Stimulated activated CD4-positive, alpha-beta T cell treated with anti-CD3 and anti-CD28 coated beads, Interleukin-1b, Interleukin-23, amount 100 ng/mL, for 4 hours (primary cell): ENCODE measurements at regions not wholly inside any gene's neighbourhood (a gene's known extent, or its start where the extent isn't known, plus 50 kb on each side); places are given as distances from the start of the nearest gene placed in this dataset.
"Not testable (repeated sequence)": the region's sequence is repeated elsewhere in the genome, so short reads cannot be mapped to it uniquely, and the experiment has no call there.

Experiments
- DNase-seq, 2 donors: peaks; one replicate each; pipeline ENCODE4 v3.0.0-alpha.2; 2020; ENCODE audit warnings: low read depth in 2 of 2

DNA sequence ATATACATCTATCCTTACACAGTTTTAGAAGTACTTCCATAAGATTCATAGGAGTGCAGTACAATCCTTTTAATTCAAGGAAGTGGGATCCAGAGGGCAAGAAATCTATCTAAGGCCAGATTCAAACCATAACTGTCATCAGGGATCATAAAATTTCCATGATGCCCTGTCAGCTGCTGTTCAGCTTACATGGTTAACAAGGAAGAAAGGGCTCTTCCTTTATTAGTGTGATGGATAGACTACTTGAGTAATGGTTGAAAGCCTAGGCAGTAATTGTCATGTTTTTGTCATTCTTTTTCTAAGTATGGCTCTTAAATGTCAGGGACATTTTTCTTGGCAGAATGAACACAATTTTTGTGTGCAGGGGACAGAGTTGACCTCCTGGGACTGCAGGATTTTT is 159.8 kb upstream of the CXCL13 start:
- DNase-seq = no peak

DNA sequence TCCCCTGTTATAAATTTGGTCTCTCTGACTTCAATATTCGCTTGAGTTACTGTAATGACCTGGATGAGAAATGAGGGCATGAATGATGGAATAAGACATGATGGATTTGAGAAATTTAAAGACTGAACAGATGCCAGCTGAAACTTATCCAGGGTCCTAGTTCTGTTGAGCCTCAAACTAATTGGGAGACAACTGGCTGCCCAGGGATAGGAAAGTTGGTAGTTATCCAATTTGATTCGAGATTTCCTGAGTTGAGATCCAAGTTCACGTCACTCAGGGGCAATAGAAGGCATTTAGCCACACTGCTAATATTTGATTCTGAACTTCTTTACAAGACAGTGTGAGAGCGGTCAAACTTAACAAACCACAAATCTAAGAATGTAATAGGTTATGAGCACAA is 159.0 kb upstream of the CXCL13 start:
- no peak for DNase-seq

- no peak for DNase-seq
These were observed 156.4 kb upstream of the CXCL13 start for GRCh38 chr4:77449171-77449570.

DNA sequence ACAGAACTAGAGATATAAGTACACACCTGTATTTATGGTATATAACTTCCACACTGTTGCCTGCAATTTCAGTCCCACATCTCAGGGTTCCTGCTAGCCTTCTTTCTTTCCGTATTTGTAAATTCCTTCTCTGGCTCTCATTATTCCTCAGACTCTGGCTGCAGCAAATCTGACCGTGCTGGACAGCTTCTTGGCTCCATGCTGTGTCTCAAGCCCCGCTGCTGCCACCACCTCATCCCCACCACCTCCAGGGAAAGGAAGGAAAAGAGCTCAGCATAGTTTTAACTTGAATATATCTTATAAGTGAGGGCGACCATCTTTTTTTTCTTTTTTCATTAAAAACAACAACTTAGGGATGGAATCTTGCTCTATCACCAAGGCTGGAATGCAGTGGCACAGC is 155.6 kb upstream of the CXCL13 start:
- no peak for DNase-seq

GRCh38 chr4:77451530-77451929 is 154.1 kb upstream of the CXCL13 start:
- no peak for DNase-seq

DNA sequence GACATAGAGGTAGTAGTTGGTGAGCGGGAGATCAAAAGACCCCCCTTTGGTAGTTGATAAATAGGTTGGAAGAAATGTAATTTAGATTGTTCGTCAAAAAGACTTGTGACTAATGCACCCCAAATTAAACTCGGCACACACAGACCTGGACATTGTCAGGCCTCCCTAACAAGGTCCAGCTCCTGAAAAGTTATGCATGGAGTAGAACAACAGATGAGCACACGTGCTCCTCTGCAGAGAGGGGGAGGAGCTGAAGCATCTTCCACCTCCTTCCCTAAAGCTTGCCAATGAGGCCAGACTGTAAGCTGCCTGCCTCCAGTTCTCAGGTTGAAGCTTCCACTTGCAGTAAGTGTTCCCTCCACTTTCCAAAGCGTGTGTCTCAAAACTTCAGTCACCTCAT is 153.5 kb upstream of the CXCL13 start:
- DNase-seq = not testable (repeated sequence)

DNA sequence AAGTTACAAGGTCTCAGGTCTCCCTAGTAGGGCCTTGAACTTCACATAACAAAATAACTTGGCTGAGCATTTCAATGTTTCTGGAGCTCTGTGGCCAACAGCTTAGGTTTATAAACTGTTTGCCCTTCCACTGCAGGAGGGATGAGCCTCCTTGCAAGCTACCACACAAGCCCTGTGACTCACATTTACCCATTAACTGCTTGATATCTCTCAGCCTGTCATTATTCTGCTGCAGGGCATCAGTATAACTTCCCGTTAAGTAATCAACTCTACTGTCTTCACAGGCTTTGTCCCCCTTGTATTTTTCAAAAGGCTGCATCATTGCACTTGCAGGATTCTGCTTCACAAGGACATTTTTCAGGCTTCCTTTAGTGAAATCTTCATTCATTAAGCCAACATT is 151.7 kb upstream of the CXCL13 start:
- DNase-seq = no peak

DNA sequence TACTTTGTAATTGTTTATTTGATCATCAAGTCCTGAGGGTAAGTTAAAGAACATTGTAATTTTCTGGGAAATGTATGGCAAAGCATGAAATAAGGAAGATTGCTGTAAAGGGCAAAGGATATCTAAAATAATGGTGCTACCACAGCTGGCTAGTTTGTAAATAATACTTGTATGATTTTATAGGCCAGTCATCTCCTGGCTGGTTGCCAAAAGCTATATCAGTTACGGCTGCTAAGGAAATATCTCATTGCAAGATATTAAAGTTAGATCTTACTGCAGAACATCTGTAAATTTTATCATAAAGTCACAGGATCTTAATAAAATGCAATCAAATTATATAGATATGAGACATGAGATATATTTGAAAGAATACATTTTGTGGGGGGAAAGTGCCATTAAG is 150.8 kb upstream of the CXCL13 start:
- no peak for DNase-seq

DNA sequence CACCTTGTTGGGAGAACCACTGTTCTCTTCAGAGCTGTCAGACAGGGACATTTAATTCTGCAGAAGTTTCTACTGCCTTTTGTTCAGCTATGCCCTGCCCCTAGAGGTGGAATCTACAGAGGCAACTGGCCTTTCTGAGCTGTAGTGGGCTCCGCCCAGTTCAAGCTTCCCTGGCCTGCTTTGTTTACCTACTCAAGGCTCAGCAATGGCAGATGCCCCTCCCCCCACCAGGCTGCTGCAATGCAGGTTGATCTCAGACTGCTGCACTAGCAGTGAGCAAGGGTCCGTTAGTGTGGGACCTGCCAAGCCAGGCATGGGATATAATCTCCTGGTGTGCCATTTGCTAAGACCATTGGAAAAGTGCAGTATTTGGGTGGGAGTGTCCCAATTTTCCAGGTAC is 141.5 kb upstream of the CXCL13 start:
- DNase-seq = not testable (repeated sequence)

DNA sequence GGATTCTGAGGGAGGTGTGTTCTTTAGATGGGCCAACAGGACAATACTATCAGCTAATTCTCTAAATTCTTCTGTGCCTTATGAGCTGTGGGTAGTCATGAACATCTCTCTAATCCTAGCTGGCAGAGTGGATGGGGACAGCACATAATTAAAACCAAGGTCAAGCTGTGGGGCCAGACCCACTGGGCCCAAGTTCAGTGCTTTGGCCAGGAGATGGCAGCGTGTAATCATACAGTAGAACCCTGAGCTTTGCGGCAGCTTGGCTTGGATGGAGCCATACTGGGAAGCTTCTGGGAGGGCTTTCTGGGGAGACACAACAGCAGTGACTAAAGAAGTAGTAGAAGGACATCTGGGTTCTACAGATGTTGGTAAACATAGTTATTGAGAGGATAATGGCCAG is 140.3 kb upstream of the CXCL13 start:
- peak in 1 of 2 donors; percentile 4 for DNase-seq

DNA sequence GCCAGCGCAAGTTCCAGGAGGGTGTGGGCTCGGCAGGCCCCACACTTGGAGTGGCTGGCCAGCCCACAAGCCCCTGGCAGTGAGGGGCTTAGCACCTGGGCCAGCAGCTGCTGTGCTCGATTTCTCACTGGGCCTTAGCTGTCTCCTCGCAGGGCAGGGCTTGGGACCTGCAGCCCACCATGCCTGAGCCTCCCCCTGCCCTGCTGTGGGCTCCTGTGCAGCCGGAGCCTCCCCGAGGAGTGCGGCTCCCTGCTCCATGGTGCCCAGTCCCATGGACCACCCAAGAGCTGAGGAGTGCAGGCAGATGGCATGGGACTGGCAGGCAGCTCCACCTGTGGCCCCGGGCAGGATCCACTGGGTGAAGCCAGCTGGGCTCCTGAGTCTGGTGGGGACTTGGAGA is 139.2 kb upstream of the CXCL13 start:
- no peak for DNase-seq

- DNase-seq = no peak
These were observed 133.7 kb upstream of the CXCL13 start for GRCh38 chr4:77471821-77472495.

- DNase-seq = no peak
These were observed 132.1 kb upstream of the CXCL13 start for GRCh38 chr4:77473509-77473908.

- DNase-seq = no peak
These were observed 123.8 kb upstream of the CXCL13 start for GRCh38 chr4:77481856-77482255.

- DNase-seq = no peak
These were observed 116.7 kb upstream of the CXCL13 start for GRCh38 chr4:77488882-77489281.

GRCh38 chr4:77493120-77493752 is 112.4 kb upstream of the CXCL13 start:
- no peak for DNase-seq

DNA sequence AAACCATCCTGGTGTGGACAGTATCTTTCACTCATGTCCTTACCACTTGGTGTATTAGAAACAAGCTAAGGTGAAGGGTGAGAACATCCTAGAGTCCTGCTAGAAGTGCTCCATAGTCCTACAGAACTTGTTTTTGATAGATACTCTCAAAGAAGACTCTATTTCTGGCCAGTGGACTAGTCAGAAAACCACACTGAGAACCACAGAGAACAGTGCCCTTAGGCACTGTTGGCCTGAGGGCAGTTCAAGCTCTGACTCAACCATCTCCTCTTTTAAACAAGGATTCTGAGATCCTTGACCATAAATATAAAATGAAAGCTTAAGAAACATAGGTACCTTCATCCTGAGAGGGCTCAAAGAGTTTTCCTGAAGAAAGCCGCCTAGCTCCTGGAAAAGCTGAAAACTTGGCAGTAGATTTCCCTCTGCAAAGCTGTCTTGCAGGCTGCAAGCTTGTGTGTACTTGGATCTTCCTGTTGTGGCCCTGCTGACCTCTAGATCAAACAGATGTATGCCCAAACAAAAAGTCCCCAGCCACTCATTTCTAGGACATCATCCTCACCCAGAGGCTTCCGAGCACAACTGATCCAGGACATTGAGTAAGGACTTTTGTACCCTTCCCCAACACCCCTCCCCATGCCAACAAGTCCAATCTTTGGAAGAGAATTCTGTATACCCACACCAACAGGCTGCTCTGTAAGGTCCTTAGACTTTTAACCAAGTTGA is 111.6 kb upstream of the CXCL13 start:
- no peak for DNase-seq

DNA sequence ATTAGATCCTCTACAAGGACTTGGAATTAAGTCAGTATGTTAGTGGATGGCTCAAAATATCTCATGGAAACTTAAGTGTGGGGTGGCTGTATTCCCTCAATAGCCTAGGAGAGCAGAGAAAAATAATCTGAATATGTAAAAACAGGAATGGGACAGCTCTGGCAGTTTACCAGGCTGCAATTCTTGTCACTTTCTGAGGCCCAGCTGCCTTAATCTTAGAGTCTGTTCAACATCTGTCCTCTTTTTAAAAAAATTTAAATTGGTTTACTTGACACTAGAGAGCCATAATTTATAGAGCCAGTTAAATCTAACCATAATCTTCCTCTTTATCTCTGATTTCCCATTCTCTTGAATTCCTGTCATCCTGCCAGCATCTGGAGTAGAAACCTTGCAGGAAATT is 109.2 kb upstream of the CXCL13 start:
- DNase-seq = no peak

- no peak for DNase-seq
These were observed 104.8 kb upstream of the CXCL13 start for GRCh38 chr4:77500801-77501200.

DNA sequence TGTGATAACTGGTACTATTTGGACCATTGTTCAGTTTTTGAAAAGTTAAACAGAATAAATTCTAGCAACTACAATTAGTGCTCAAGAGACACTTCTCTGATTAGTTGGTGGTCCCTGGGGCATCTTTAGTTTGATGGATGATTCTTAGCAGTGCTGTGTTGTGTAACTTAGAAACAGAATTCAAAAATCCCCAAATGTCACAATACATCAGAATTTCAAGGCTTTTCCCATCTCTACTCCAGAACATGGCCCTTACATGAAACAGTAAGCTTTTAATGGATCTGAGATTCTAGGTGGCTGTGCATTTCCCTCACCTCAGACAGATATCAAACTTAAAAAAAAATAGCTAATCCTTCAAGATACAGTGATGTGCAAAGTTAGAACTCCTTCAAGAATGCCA is 104.4 kb upstream of the CXCL13 start:
- no peak for DNase-seq

GRCh38 chr4:77501851-77502250 is 103.8 kb upstream of the CXCL13 start:
- no peak for DNase-seq

DNA sequence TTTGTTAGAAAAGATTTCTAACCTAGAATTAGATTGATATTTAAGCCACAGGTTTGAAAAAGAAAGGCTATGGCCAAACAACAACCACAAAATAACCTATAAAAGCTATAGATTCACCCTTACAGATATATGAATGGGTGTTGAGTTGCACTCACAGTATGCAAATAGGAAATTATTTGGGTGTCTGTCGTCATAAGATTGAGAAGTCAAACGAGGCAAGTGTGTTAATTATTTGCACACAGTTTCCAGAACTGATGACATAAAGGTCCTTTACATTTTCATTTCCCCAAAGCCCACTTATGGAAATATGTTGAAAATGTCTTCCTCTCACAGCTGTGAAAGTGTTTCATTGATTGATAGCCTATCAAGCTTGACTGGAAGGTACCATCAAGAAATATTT is 101.2 kb upstream of the CXCL13 start:
- no peak for DNase-seq

GRCh38 chr4:77505275-77505957 is 100.2 kb upstream of the CXCL13 start:
- DNase-seq = no peak
